ENCODE measurements at regions not wholly inside any gene's neighbourhood (a gene's known extent, or its start where the extent isn't known, plus 50 kb on each side); places are given as distances from the start of the nearest gene placed in this dataset.

- TF ChIP-seq ZBTB10 (tag by site-specific recombination; IDR thresholded peaks at IDR 0.05) (no peak), ZNF239 (tag by site-specific recombination; IDR thresholded peaks at IDR 0.05) (no peak), CTCF (tag by site-specific recombination; IDR thresholded peaks at IDR 0.05) (no peak), ZNF18 (tag by site-specific recombination; IDR thresholded peaks at IDR 0.05) (no peak), YY1 (tag by site-specific recombination; IDR thresholded peaks at IDR 0.05) (no peak), ZNF596 (tag by site-specific recombination; IDR thresholded peaks at IDR 0.05) (no peak), ZNF24 (tag by site-specific recombination; IDR thresholded peaks at IDR 0.05) (no peak)
These were observed 59.4 kb upstream of the GZMB start for GRCh38 chr14:24693353-24693737.

Data from HEK293 (cell line).